H9 (cell line): ENCODE measurements at regions not wholly inside any gene's neighbourhood (a gene's known extent, or its start where the extent isn't known, plus 50 kb on each side); places are given as distances from the start of the nearest gene placed in this dataset.

Source experiments
- DNase-seq: peaks from one replicate; pipeline ENCODE4 v3.0.0-alpha.2; 2017
- H2AFZ ChIP-seq: one replicate; pipeline ENCODE4 v1.6.1; 2013; ENCODE audit warnings: mild to moderate bottlenecking, low read length, control low read depth, moderate library complexity
- H2AK5ac ChIP-seq: 2 replicates; pipeline ENCODE4 v1.6.1; 2013; ENCODE audit warnings: low read length, control low read depth, mixed read lengths; ENCODE audit not compliant: insufficient read length
- H2BK120ac ChIP-seq: one replicate; pipeline ENCODE4 v1.6.1; 2013; ENCODE audit warnings: low read depth, mild to moderate bottlenecking, low read length, control low read depth, inconsistent platforms; ENCODE audit not compliant: poor library complexity, severe bottlenecking
- H2BK12ac ChIP-seq: 2 replicates; pipeline ENCODE4 v1.6.1; 2013; ENCODE audit warnings: low read length, control low read depth, mixed read lengths, low read depth; ENCODE audit not compliant: insufficient read length
- H2BK15ac ChIP-seq: 2 replicates; pipeline ENCODE4 v1.6.1; 2013; ENCODE audit warnings: low read depth, low read length, control low read depth
- H2BK20ac ChIP-seq: one replicate; pipeline ENCODE4 v1.6.1; 2013; ENCODE audit warnings: low read depth, mild to moderate bottlenecking, low read length, control low read depth, inconsistent platforms; ENCODE audit not compliant: poor library complexity, severe bottlenecking
- H2BK5ac ChIP-seq: 2 replicates; pipeline ENCODE4 v1.6.1; 2013; ENCODE audit warnings: low read length, control low read depth, mixed read lengths; ENCODE audit not compliant: insufficient read length
- H3K14ac ChIP-seq: 2 replicates; pipeline ENCODE4 v1.6.1; 2013; ENCODE audit warnings: low read length, control low read depth; ENCODE audit not compliant: insufficient read depth
- H3K18ac ChIP-seq: 2 replicates; pipeline ENCODE4 v1.6.1; 2013; ENCODE audit warnings: low read depth, mild to moderate bottlenecking, mixed read lengths, low read length, control low read depth; ENCODE audit not compliant: insufficient read length
- H3K23ac ChIP-seq: 2 replicates; pipeline ENCODE4 v1.6.1; 2013; ENCODE audit warnings: low read length, control low read depth, mixed read lengths, low read depth; ENCODE audit not compliant: insufficient read length
- H3K23me2 ChIP-seq: 2 replicates; pipeline ENCODE4 v1.6.1; 2013; ENCODE audit warnings: low read depth, mild to moderate bottlenecking, mixed read lengths, low read length, control low read depth; ENCODE audit not compliant: insufficient read length, poor library complexity, severe bottlenecking
- H3K27ac ChIP-seq: 2 replicates; pipeline ENCODE4 v1.5.1; 2013; ENCODE audit warnings: low read length, control low read depth, mixed read lengths, low read depth; ENCODE audit not compliant: insufficient read length
- H3K27me3 ChIP-seq: 2 replicates; pipeline ENCODE4 v1.6.1; 2013; ENCODE audit warnings: low read length, control low read depth, inconsistent platforms; ENCODE audit not compliant: insufficient read depth
- H3K4ac ChIP-seq: 2 replicates; pipeline ENCODE4 v1.6.1; 2013; ENCODE audit warnings: low read depth, mild to moderate bottlenecking, control low read depth, inconsistent platforms, low read length, moderate library complexity
- H3K4me1 ChIP-seq: 2 replicates; pipeline ENCODE4 v1.6.1; 2013; ENCODE audit warnings: low read length, control low read depth, inconsistent platforms; ENCODE audit not compliant: insufficient read depth
- H3K4me2 ChIP-seq: 2 replicates; pipeline ENCODE4 v1.6.1; 2013; ENCODE audit warnings: low read length, control low read depth, mixed read lengths; ENCODE audit not compliant: insufficient read length, insufficient read depth
- H3K56ac ChIP-seq: 2 replicates; pipeline ENCODE4 v1.6.1; 2013; ENCODE audit warnings: low read depth, mild to moderate bottlenecking, mixed read lengths, low read length, control low read depth; ENCODE audit not compliant: insufficient read length
- H3K79me1 ChIP-seq: 2 replicates; pipeline ENCODE4 v1.6.1; 2013; ENCODE audit warnings: low read depth, mild to moderate bottlenecking, moderate library complexity, low read length, control low read depth, inconsistent platforms; ENCODE audit not compliant: insufficient read depth, poor library complexity, severe bottlenecking
- H3K79me2 ChIP-seq: 2 replicates; pipeline ENCODE4 v1.6.1; 2013; ENCODE audit warnings: low read length, control low read depth, inconsistent platforms; ENCODE audit not compliant: insufficient read depth
- H3K9ac ChIP-seq: 2 replicates; pipeline ENCODE4 v1.6.1; 2013; ENCODE audit warnings: low read length, control low read depth, mixed read lengths; ENCODE audit not compliant: insufficient read length; ENCODE audit errors: extremely low read depth
- H3K9me3 ChIP-seq: one replicate; pipeline ENCODE4 v1.6.1; 2013; ENCODE audit warnings: low read depth, low read length, inconsistent platforms; ENCODE audit not compliant: control insufficient read depth
- H3T11ph ChIP-seq: one replicate; pipeline ENCODE4 v1.6.1; 2013; ENCODE audit warnings: mild to moderate bottlenecking, low read length, control low read depth, inconsistent platforms
- H4K20me1 ChIP-seq: one replicate; pipeline ENCODE4 v1.6.1; 2013; ENCODE audit not compliant: control insufficient read depth, insufficient read length, insufficient read depth
- H4K5ac ChIP-seq: 2 replicates; pipeline ENCODE4 v1.6.1; 2013; ENCODE audit warnings: low read depth, mild to moderate bottlenecking, mixed read lengths, low read length, control low read depth; ENCODE audit not compliant: insufficient read length
- H4K8ac ChIP-seq: replicated peaks from 2 replicates; pipeline ENCODE4 v1.6.1; 2013; ENCODE audit warnings: low read length, control low read depth, mixed read lengths, low read depth; ENCODE audit not compliant: insufficient read length
- H4K91ac ChIP-seq: 2 replicates; pipeline ENCODE4 v1.6.1; 2013; ENCODE audit warnings: low read depth, mild to moderate bottlenecking, moderate library complexity, mixed read lengths, low read length, control low read depth; ENCODE audit not compliant: insufficient read length
- H3K27ac Mint-ChIP-seq, 3 experiments: 2 replicates in 2 of 3; 3 replicates in 1 of 3; pipeline ENCODE4 v1.8.0; 2020 to 2021; ENCODE audit warnings: mixed read lengths in 3 of 3, mild to moderate bottlenecking in 1 of 3, moderate library complexity in 1 of 3
- H3K27me3 Mint-ChIP-seq: 2 replicates; pipeline ENCODE4 v1.8.0; 2021; ENCODE audit warnings: low read depth, mild to moderate bottlenecking, moderate library complexity, mixed read lengths
- H3K36me3 Mint-ChIP-seq, 3 experiments: 2 replicates in 2 of 3; 3 replicates in 1 of 3; pipeline ENCODE4 v1.8.0; 2020 to 2021; ENCODE audit warnings: low read depth in 3 of 3, mixed read lengths in 3 of 3; ENCODE audit not compliant: insufficient read depth in 1 of 3
- H3K4me1 Mint-ChIP-seq, 2 experiments: 2 replicates each; pipeline ENCODE4 v1.8.0; 2020; ENCODE audit warnings: mixed read lengths in 2 of 2
- H3K4me3 Mint-ChIP-seq, 2 experiments: 2 replicates in 1 of 2; 3 replicates in 1 of 2; pipeline ENCODE4 v1.8.0; 2020 to 2021; ENCODE audit warnings: mild to moderate bottlenecking in 2 of 2, mixed read lengths in 2 of 2, moderate library complexity in 1 of 2
- H3K9me3 Mint-ChIP-seq, 2 experiments: 2 replicates in 1 of 2; 3 replicates in 1 of 2; pipeline ENCODE4 v1.8.0; 2020; ENCODE audit warnings: mild to moderate bottlenecking in 2 of 2, mixed read lengths in 2 of 2, moderate library complexity in 1 of 2
- WGBS: extraction: QIAGEN DNeasy Blood & Tissue Kit; methylation state at CpG from one replicate; pipeline ENCODE4 v1.1.7; 2013; ENCODE audit warnings: missing lambda C conversion rate, low lambda C conversion rate, mixed read lengths; ENCODE audit not compliant: insufficient read length; ENCODE audit errors: extremely low coverage; 5-methylcytosine and 5-hydroxymethylcytosine counted together
- TF ChIP-seq, protein P1 (sequence below): fragments of 200-600 bp; sonication (generic); conservative IDR thresholded peaks from 3 replicates; pipeline ENCODE4 v1.8.0; 2021; ENCODE audit warnings: antibody characterized with exemption, mild to moderate bottlenecking

DNA sequence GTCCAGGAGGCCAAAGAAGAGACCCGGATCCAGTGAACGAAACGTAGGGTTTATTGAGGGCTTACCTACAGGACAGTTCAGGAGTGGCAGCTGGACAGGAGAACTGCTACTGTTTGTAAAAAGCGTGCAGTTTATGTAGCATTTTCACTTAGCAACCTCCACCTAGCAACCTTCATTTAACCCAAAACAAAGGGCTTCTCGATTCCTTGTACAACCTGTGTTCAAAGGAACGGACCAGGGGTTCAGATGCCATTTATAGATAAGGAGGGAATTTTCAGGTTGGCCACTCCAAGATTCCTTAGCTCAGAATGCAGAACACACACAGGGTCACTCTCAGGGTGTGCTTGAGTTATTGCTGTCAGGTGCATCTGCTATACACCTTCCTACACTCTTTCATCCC is 65.1 kb upstream of the YWHAQ start:
- WGBS = no CpG with 5 or more reads among the region's 6 CpGs
- Histone ChIP-seq H3K79me1 (no peaks in the 10 kb centered on the region), H4K8ac (no peak overlapping the region), H3K4me2 (no peak overlapping the region), H3K18ac (no peak overlapping the region), H3K9me3 (no peaks in the 10 kb centered on the region), H3T11ph (no peak overlapping the region), H4K91ac (no peak overlapping the region), H2BK12ac (no peak overlapping the region), H3K9ac (no peak overlapping the region), H4K5ac (no peak overlapping the region), H3K4ac (no peak overlapping the region), H2BK20ac (no peak overlapping the region), H2BK120ac (no peak overlapping the region), H3K27ac (no peak overlapping the region), H2AFZ (no peak overlapping the region), H2BK5ac (no peak overlapping the region), H3K23me2 (no peaks in the 10 kb centered on the region), H3K56ac (no peak overlapping the region), H3K79me2 (no peaks in the 10 kb centered on the region), H3K27me3 (no peaks in the 10 kb centered on the region), H3K14ac (no peak overlapping the region), H3K4me1 (peaks cover 10% of the 10 kb centered on the region; the same call in 1 of the 2 replicates), H2AK5ac (no peak overlapping the region), H4K20me1 (no peaks in the 10 kb centered on the region), H2BK15ac (no peak overlapping the region), H3K23ac (no peak overlapping the region)
- peaks cover 14 to 18% of the 10 kb centered on the region in 2 experiments for H3K4me1 Mint-ChIP-seq
- DNase-seq = no peak
- peaks cover 4% of the 10 kb centered on the region for H3K27me3 Mint-ChIP-seq
- no peaks in the 10 kb centered on the region for H3K9me3 Mint-ChIP-seq
- no peaks in the 10 kb centered on the region for H3K36me3 Mint-ChIP-seq
- TF ChIP-seq, protein P1, sequence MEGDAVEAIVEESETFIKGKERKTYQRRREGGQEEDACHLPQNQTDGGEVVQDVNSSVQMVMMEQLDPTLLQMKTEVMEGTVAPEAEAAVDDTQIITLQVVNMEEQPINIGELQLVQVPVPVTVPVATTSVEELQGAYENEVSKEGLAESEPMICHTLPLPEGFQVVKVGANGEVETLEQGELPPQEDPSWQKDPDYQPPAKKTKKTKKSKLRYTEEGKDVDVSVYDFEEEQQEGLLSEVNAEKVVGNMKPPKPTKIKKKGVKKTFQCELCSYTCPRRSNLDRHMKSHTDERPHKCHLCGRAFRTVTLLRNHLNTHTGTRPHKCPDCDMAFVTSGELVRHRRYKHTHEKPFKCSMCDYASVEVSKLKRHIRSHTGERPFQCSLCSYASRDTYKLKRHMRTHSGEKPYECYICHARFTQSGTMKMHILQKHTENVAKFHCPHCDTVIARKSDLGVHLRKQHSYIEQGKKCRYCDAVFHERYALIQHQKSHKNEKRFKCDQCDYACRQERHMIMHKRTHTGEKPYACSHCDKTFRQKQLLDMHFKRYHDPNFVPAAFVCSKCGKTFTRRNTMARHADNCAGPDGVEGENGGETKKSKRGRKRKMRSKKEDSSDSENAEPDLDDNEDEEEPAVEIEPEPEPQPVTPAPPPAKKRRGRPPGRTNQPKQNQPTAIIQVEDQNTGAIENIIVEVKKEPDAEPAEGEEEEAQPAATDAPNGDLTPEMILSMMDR = no peak
- H3K27ac Mint-ChIP-seq = no peak overlapping the region
- H3K4me3 Mint-ChIP-seq = no peak overlapping the region
